ENCODE measurements at regions not wholly inside any gene's neighbourhood (a gene's known extent, or its start where the extent isn't known, plus 50 kb on each side); places are given as distances from the start of the nearest gene placed in this dataset.
"Not testable (repeated sequence)": the region's sequence is repeated elsewhere in the genome, so short reads cannot be mapped to it uniquely, and the experiment has no call there.

DNA sequence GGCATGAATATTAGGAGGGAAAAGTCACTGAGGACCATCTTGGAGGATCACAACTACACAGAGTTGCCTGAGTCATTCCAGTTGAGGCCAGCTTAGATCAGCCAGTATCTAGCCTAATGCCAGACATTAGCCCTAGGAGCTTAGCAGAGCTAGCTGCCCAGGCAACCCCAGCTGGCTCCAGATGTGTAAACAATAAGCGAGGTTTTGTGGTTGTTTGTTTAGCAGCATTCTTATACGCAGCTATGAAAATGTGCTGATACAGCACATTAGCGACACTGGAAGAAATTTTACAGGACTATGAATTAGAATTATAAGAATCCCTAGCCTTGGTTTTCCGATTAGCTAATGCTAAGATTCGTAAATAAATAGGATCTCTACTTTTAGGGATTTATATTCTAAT lies 59.3 kb downstream of the BTBD3 start:
- no peak for DNase-seq (ENCODE audit: low read depth in 1 of 2, low spot score in 1 of 2)

DNA sequence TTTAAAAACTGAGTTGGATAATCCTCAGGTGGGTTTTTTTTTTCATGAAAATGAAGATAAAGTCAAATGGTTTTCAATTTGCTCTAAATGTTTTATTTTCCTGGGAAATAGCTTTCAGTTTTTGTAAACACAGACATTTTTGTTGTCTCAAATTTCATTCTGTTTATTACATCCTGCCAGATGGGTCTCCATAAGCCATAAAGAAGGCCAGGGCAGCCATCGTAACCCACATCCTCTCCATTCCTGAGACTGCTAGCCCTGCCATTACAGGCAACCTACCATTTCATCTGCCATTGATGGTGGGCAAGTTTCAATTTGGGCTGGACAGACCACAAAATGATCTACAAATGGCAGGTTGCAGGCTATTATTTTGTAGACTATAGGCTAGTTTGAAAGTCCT lies 60.8 kb downstream of the BTBD3 start:
- no peak for DNase-seq (ENCODE audit: low read depth in 1 of 2, low spot score in 1 of 2)

DNA sequence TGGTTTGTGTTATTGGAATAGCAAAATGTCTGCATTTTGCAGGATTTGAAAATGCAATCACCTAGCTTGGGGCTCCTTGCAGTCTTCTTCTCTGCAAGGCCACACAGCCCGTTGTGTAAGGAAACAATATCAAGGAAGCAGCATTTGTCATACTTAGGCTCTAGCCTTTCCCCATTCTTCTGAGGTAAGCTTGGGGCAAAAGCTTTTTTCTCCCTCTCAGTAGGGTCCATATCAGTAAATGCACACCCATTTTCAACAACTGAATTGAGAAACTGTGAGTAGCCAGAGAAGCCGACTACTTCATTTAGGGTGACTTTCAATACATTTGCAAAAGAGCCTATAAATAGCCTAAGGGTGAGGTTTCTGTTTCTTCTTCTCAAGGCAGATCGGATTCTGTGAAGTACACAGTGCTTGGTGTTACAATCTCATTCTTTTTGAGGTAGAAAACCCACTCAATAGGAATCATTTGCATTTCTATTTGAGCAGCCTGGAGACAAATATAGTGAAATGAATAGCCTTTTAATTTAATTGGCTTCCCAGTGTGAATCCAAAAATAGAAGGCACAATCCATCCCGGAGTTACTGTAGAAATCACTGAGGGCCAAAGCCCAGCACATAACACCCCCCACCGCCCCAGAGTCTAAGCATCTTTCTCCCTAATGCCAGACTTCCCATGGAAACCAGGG lies 61.8 kb downstream of the BTBD3 start:
- no peak for DNase-seq (ENCODE audit: low read depth in 1 of 2, low spot score in 1 of 2)

DNA sequence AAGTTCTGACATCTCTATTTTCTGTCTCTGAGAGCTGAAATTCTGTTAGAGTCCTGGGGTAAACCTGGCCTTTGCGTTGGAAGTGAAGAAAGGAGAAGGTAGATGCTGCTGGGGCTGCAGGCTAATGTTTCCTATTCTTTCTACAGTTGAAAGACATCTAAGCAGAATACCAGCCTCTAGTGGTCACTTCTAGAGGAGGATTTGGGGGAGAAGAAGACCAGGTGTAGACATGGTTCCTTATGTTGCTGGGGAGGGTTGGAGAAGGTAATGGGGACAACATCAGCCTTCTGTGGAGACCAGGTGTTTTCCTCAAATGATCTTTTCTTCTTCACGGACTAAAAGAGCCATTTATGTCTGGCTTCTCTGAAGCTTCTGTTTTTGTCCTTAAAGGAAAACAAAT lies 62.6 kb downstream of the BTBD3 start:
- DNase-seq (ENCODE audit: low read depth in 1 of 2, low spot score in 1 of 2) = no peak

DNA sequence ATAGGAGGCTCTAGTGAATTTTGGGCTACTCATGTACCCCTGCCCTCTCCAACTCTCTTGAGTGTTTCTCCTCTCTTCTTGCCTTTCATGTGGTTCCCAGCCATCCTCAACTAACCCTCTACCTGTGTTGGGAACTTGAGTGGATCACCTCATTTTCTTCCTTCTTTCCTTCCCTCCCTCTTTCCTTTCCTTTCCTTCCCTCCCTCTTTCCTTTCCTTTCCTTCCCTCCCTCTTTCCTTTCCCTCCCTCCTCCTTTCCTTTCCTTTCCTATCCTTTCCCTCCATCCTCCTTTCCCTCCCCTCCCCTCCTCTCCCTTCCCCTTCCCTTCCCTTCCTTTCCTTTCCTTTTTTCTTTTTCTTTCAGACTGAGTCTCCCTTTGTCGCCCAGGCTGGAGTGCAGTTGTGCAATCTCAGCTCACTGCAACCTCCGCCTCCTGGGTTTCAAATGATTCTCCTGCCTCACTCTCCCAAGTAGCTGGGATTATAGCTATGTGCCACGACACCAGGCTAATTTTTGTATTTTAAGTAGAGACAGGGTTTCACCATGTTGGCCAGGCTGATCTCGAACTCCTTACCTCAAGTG lies 63.8 kb downstream of the BTBD3 start:
- no peak for DNase-seq (ENCODE audit: low read depth in 1 of 2, low spot score in 1 of 2)

DNA sequence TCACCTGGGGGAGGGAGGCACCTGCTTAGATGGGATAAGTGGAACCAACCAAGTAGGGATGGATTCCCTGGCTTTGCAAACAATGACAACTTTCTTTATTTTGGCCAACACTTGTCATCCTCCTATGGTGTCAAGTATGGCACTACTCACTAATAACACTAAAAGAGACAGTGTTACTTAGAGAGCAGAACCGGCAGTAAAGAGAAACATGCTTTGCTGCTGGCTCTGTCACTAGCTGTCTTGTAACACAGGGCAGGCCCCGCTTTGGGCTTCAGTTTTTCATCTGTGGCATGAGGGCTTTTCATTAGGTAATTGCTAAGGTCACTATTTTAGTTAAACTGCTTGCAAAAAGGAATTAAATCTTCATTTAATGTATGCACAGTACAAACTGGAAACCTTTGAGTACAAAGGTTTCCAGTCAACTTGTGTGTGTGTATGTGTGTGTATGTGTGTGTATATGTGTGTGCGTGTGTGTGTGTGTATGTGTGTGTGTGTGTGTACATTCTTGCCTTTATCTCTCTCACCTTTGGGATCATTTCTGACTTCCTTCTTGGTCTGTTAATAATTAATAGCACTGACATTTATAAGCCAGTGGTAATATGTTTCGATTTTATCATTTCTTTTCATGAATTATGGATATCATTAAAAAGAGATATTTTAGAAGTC lies 64.7 kb downstream of the BTBD3 start:
- DNase-seq (ENCODE audit: low read depth in 1 of 2, low spot score in 1 of 2) = no peak

DNA sequence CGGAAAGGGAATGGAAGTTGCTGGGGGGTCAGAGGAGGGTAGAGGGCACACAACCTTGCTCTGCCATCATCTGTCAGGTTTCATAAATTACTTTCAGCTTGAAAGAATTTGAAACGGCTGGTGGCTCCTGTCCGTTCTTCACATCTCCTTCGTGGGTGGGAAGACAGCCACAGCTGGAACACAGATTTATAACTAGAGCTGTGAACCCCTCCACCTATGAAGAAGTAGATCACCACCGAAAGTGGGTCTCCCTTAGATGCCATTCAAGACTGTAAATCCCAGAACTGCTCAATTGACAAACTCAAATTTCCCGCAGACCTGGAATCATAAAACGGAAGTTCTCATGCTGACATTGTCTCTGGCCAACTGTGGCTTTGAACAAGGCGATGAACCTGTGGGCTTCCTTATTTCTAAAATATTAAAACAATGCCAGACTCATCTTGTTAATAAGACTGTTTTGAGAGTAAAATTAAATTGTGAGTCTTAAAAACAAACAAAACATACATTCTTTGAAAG lies 65.3 kb downstream of the BTBD3 start:
- no peak for DNase-seq (ENCODE audit: low read depth in 1 of 2, low spot score in 1 of 2)

DNA sequence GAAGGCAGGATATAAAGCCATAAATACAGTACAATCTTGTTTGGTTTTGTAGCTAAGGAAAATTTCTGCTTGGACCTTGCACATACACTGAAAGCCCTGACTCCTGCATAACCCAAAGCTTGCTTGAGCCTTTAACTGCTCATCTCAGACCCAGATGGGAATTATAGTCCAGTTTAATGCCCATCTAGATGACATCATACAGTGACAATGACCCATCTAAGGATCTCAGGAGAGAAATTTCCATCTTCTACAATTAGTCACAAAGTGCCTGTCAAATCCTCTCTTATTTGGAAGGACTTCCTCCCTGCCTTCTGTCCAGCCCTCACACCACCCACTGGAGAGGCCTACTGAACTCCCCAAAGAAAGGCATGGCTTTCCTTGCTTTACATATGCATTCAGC lies 69.3 kb downstream of the BTBD3 start:
- DNase-seq (ENCODE audit: low read depth in 1 of 2, low spot score in 1 of 2) = no peak

DNA sequence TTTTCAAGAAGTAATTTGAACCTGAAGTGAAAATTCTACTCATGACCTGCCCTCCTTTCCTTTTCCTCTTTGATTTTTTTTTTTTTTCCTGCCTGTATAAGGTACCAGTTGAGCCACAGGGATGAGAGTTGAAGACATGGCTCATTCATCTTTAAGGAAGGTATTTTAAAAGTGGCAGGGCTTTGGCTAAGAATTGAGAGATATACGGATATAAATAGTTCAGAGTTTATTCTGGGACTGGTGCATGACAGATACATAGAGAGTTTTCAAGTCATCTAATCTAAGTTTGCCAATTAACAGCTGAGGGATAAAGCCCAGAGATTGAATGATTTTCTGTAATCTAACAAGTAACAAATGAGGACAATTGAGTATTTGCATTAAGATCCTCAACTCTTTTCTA lies 69.8 kb downstream of the BTBD3 start:
- no peak for DNase-seq (ENCODE audit: low read depth in 1 of 2, low spot score in 1 of 2)

DNA sequence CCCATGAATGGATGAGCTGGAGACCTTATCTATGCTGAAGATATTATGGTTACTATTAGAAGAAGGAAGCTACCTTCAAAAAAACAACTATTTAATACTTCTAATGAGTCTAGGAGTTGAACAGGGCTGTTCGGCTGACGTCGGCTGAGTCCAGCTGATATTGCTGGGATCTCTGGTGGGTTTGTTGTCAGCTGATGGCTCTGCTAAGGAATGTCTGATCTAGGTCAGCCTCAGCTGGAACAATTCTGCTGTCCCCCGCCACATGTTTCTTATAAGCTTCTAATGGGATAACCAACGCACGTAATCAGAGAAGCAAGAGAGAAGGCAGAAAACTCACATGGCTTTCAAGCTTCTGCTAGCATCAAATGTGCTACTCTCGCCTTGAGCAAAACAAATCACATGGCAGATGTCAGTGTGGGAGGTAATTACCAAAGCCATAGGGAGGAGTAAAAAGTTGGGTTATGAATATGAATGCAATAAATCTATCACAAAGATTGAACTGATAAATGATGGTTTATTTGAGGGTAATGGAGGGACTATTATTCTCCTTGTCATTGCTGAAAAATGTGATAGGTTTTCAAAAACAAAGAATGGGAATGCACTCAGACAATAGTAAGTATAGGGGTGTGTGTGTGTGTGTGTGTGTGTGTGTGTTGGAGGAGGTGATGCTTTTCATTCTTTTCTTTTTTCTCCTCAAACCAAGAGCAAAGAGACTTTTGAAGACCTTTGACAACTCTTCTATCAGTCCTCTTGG lies 71.5 kb downstream of the BTBD3 start:
- DNase-seq (ENCODE audit: low read depth in 1 of 2, low spot score in 1 of 2) = no peak

DNA sequence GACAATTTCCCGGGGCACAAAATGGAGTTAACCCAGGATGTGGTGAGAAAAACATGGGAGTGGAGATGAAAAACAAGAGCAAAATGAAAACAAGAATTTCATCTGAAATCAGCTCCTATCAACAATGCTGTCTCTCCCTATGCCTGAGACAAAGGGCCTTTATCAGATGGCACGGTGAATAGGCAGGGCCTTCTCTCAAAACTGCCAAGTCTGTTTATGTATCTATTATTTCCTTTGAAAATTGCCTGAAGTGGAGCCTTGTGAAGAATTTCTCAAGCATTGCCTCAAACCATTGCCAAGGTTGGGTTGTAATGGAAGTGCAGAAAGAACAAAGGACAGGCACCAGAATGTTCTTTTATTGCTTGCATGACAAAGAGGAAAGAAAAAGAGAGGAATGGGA lies 74.7 kb downstream of the BTBD3 start:
- no peak for DNase-seq (ENCODE audit: low read depth in 1 of 2, low spot score in 1 of 2)

DNA sequence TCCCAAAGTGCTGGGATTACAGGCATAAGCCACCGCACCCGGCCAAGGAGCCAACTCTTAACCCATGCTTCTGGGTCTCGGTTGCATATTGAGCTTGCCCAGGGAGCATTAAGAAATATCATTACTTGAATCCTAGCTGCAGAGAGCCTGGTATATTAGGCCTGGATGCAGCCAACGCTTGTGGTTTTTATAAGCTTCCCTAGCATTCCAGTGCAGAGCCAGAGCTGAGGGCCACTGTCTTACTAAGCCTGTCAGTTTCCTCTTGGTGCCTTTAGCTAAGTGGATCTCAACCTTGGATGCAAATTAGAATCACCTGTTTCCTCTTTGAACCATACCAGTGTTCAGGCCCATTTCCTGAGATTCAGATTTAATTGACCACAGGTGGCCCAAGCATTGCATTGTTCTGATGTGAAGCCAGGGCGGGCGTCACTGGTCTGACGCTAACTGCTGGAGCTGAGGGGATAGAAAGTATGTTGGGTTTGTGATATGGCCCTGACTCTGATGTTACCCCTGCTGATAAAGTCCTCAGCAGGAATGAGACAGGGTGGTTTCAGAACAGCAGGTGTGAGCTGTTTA lies 76.3 kb downstream of the BTBD3 start:
- no peak for DNase-seq (ENCODE audit: low read depth in 1 of 2, low spot score in 1 of 2)

DNA sequence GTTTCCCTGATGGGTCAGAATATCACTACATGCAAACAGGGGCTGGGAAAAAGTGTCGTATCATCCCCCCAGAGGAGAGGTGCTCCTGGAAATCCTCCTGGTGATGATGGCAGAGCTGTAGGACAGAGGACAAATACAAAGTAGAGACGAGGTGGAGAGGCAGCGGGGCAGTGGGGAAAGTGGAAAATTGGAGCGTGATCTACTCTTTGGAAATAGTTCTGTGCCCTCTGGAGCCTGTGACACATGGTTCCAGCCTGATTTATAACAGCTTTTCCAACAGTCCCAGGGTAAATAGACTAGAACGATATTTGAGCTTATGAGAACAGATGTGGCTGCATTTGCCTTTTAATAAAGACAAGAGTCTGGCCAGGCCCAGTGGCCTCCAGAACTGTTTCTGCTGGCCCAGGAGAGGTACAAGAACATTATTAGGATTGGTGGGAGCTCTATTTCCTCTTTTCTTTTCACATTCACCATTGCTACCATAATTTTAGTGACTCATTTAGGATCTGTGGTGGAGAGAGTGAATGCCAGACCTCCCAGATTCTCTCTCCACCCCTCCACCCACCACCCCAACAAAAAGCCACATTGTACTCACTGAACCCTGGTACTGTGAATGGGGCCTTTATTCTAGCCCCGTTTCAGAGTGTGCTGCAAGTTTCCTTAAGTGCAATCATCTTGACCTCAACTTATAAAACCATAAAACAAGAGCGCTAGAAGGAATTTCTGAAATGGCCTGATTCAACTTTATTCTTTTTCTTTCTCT lies 78.3 kb downstream of the BTBD3 start:
- DNase-seq (ENCODE audit: low read depth in 1 of 2, low spot score in 1 of 2) = no peak

DNA sequence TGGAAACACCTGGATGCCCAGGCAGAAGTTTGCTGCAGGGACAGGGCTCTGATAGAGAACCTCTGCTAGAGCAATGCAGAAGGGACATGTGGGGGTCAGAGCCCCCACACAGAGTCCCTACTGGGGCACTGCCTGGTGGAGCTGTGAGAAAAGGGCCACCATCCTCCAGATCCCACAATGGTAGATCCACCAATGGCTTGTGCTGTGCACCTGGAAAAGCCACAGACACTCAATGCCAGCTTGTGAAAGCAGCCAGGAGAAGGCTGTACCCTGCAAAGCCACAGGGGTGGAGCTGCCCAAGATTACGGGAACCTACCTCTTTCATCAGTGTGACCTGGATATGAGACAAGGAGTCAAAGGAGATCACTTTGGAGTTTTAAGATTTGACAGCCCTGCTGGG lies 87.1 kb downstream of the BTBD3 start:
- DNase-seq (ENCODE audit: low read depth in 1 of 2, low spot score in 1 of 2) = not testable (repeated sequence)

DNA sequence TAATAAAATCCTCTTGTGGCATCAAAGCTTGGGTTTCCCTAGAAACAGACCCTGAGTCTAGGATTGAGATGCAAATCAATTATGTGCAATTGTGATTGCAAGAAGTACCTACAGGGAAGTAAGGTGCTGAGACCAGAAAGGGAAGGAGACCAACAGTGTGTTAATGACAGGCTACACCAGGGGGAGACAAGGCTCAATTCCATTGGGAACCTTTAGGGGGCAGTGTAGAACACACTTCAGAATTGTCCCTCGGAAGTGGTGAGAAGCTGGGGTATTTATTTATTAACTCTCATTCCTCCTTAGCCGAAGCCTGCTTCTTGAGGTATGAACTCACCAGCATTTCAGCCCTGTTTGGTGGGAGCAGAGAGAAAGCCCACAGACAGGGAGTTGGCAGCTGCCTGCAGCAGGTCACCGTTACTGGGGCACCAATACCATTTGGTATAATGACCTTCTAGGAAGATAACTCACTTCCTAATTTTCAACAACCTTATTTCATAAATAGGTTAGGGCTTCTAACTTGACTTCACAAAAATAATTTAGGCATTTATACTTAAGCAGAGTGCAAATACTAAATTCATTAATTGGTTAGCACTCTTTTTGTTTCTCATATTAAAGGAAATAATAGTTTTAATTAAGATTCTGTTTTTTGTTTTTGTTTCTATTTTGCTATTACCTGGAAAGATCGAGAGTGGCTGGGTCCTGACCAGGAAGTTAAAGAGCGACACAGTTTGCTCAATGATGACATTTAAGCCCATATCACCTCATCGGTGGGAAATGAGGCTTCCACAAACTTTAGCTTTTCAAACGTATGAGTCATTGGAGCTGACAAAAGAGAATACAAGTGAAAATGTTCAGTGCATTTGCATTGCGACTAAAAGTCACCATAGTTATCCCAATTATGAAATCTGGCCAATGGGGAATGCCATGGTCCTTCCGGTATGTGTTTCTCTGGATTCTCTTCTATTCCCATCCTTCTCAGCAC lies 94.8 kb downstream of the BTBD3 start:
- peak in 1 of 2 donors; percentile 8 for DNase-seq (ENCODE audit: low read depth in 1 of 2, low spot score in 1 of 2)

DNA sequence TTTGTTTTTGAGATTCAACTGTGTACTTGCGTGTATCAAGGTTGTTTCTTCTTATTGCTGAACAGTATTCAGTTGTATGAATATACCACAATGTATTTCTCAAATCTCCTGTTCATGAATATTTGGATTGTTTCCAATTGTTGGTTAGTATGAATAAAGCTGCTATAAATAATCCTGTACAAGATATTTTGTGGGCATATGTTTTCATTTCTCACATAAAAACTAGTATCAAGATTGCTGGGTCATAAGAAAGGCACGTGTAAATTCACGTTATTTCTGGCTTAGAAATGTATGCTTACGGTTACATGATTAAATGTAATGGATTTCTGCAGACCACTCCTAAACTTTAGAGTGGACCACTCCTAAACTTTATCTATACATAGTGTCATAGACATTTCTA lies 96.6 kb downstream of the BTBD3 start:
- no peak for DNase-seq (ENCODE audit: low read depth in 1 of 2, low spot score in 1 of 2)

DNA sequence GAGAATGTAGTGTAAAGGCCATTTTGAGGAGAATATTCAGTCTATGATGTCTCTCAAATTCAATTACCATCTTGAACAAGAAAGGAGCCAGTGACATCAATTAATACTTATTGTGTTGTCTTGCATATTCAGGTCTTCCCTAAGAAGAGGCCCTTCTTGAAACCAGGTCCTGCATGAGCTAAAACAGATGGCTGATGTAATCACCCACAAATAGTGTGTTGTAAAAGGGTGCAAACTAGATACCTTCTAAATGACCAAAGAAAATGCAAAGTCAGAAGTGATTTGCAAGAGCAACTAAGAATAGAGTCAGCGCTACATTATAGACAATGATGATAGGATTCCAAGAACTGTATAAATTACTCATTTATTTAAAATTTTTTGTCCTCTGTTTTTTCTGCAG lies 97.0 kb downstream of the BTBD3 start:
- no peak for DNase-seq (ENCODE audit: low read depth in 1 of 2, low spot score in 1 of 2)

DNA sequence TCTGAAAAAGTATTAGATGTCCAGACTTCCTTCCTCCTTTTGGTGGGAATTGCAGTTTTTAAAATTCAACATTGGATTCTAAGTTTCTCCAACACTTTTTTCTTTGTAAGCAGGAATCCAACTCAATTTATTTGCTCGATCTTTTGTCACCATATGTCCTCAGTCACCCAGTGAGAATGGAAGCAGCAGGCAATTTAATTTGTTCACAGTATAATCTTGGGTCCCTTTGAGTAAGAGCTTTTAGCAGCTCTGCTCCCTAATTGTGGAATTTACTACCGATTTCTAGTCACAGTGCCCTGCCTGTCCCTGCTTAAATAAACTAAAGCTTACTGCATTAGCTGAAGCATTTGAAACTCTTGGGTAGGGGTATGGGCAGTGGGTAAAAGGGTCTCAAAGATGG lies 98.6 kb downstream of the BTBD3 start:
- no peak for DNase-seq (ENCODE audit: low read depth in 1 of 2, low spot score in 1 of 2)

DNA sequence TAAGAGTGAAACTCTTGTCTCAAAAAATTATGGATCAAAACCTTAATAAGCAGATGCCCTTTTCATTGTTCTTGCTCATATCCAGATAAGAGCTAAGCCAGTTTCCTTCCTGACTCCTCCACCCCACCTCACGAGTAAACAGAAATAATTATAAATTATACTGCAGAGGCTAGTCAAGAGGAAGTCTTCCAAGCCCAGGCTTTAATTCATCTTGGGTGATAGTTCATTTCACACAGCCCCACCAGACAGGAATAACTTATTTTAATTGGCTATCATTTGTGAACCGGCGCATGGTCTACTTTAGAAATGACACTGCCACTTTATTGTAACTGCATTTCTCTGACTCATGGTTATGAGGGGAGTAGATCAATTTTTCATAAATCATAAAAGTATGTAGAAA lies 102.0 kb downstream of the BTBD3 start:
- no peak for DNase-seq (ENCODE audit: low read depth in 1 of 2, low spot score in 1 of 2)

DNA sequence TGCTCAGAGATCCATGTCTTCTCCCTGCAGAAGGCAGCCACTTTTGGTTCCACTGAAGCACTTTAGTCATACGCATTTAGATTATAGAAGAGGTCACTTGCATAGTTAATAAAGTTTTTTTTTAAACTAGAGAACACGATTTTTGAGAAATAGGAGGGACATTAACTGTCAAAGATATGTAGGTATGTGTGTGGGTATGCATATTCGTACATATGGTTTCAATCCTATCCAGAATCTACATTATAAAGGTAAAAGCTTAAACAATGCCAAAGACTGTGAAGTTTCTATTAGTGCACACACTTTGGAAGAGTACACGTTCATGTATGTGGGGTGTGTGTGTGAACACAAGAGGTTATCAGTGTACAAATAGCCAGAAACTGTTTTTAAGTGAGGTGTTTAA lies 103.2 kb downstream of the BTBD3 start:
- DNase-seq (ENCODE audit: low read depth in 1 of 2, low spot score in 1 of 2) = no peak
